ENCODE measurements at regions not wholly inside any gene's neighbourhood (a gene's known extent, or its start where the extent isn't known, plus 50 kb on each side); places are given as distances from the start of the nearest gene placed in this dataset.

DNA sequence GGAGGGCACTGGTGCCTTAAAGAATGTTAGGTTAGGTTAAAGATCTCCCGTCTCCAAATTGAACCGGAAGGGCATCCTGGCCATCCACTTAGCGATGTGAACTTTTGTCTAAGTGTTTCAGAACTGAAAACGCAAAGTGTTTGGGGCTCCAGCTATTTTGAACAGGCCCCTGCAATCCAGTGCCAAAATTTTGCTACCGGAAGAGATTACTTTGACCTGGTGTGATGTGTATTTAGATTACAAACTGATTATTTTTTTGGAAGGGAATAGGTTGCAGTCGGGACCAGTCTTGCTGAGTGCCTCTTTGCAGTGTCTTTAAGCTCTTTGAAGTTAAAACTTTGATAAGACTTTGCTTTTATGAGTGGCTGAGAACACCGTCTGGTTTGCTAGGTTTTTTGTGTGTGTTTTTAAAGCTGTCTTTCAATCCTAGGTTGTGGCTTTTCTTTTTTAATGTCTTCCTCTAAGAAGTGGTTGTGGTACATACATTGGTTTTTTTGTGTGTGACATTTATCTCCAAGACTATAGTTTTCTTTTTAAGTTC is 179.6 kb downstream of the OR4M2 start:
- TF ChIP-seq, protein P1, sequence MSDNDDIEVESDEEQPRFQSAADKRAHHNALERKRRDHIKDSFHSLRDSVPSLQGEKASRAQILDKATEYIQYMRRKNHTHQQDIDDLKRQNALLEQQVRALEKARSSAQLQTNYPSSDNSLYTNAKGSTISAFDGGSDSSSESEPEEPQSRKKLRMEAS (IDR thresholded peaks at IDR 0.05; ENCODE audit: low read depth, low read length), result no peak
- TF ChIP-seq POLR2A (IDR thresholded peaks at IDR 0.05; ENCODE audit: extremely low read depth, insufficient read length), result no peak
